ENCODE measurements at regions not wholly inside any gene's neighbourhood (a gene's known extent, or its start where the extent isn't known, plus 50 kb on each side); places are given as distances from the start of the nearest gene placed in this dataset.

GRCh38 chr18:73838107-73838506, 309.5 kb downstream of the FBXO15 start:
- Mint-ChIP-seq H3K27ac (no peak overlapping the region), H3K36me3 (ENCODE audit: low read depth) (no peaks in the 10 kb centered on the region), H3K4me3 (no peak overlapping the region), H3K9me3 (no peaks in the 10 kb centered on the region), H3K4me1 (peaks cover 10% of the 10 kb centered on the region), H3K27me3 (ENCODE audit: insufficient read depth, low read depth, poor library complexity) (no peaks in the 10 kb centered on the region)
- Histone ChIP-seq H3K4me1 (ENCODE audit: insufficient read depth) (no peaks in the 10 kb centered on the region), H3K27ac (ENCODE audit: low read depth) (no peak overlapping the region), H3K9me2 (ENCODE audit: insufficient read depth) (peaks cover 8% of the 10 kb centered on the region), H4K20me1 (replicated peaks; ENCODE audit: insufficient read depth) (no peaks in the 10 kb centered on the region), H3K27me3 (ENCODE audit: insufficient read depth) (no peaks in the 10 kb centered on the region), H3F3A (replicated peaks; ENCODE audit: low read depth) (no peaks in the 10 kb centered on the region), H2AFZ (no peak overlapping the region), H3K4me2 (no peak overlapping the region), H3K36me3 (ENCODE audit: insufficient read depth) (no peaks in the 10 kb centered on the region), H3K4me3 (no peak overlapping the region), H3K79me2 (replicated peaks; ENCODE audit: insufficient read depth) (no peaks in the 10 kb centered on the region)
- ATAC-seq (no peak), DNase-seq (ENCODE audit: low spot score) (no peak)
- no peak for TF ChIP-seq CREB1 (CRISPR knock-in tag; IDR thresholded peaks at IDR 0.05; ENCODE audit: low read depth)

DNA sequence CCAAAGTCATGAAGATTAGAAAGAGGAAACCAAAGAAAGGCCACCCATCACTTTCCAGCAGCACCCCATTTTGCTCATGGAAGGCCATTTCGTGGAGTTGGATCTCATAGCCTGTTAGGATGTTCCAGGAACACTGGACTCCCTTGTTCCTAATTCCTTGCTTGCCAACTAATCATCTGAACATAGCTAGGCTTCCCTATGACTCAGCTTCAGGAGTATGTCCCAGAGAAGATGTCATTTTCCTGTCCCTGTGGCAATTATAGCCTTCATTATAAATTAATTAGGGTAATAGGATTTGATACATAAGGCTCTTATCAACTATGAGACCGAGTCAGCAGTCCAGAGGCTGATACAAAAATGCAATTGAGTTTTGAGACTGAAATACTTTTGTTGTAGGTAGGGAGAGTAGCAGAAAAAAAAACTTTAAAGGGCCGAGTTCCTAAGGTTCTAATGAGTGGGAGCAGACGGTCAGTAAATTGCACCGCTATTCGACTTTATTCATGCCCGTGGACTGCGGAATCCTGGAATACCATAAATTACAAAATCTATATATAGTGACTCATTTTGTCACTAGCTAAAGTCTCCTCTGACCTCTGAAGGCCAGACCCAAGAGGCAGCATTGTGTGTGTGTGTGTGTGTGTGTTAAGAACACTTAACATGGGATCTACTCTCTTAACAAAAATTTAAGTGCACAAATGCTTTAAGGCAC, 311.8 kb downstream of the FBXO15 start:
- Histone ChIP-seq H3K4me2 (no peak overlapping the region), H3K9me2 (ENCODE audit: insufficient read depth) (peaks cover 17% of the 10 kb centered on the region), H2AFZ (no peak overlapping the region), H3K4me1 (ENCODE audit: insufficient read depth) (no peaks in the 10 kb centered on the region), H3F3A (replicated peaks; ENCODE audit: low read depth) (no peaks in the 10 kb centered on the region), H3K79me2 (replicated peaks; ENCODE audit: insufficient read depth) (no peaks in the 10 kb centered on the region), H4K20me1 (replicated peaks; ENCODE audit: insufficient read depth) (no peaks in the 10 kb centered on the region), H3K27ac (ENCODE audit: low read depth) (no peak overlapping the region), H3K4me3 (no peak overlapping the region), H3K36me3 (ENCODE audit: insufficient read depth) (no peaks in the 10 kb centered on the region), H3K27me3 (ENCODE audit: insufficient read depth) (no peaks in the 10 kb centered on the region)
- ATAC-seq (no peak), DNase-seq (ENCODE audit: low spot score) (no peak)
- H3K27me3 Mint-ChIP-seq (ENCODE audit: insufficient read depth, low read depth, poor library complexity) = no peaks in the 10 kb centered on the region
- no peak overlapping the region for H3K4me3 Mint-ChIP-seq
- peaks cover 3% of the 10 kb centered on the region; the same call in 2 of the 3 replicates for H3K9me3 Mint-ChIP-seq
- H3K36me3 Mint-ChIP-seq (ENCODE audit: low read depth) = no peaks in the 10 kb centered on the region
- no peaks in the 10 kb centered on the region for H3K4me1 Mint-ChIP-seq
- H3K27ac Mint-ChIP-seq = no peak overlapping the region
- TF ChIP-seq NANOG (IDR thresholded peaks at IDR 0.05; ENCODE audit: borderline replicate concordance) (no peak), ZNF462 (CRISPR knock-in tag; IDR thresholded peaks at IDR 0.05) (no peak), ETS1 (IDR thresholded peaks at IDR 0.05) (no peak), EZH2phosphoT487 (IDR thresholded peaks at IDR 0.05; ENCODE audit: unreplicated experiment) (no peak), EZH2 (IDR thresholded peaks at IDR 0.05; ENCODE audit: low read depth, unreplicated experiment) (no peak), ZNF331 (CRISPR knock-in tag; IDR thresholded peaks at IDR 0.05; ENCODE audit: low read depth) (no peak), ZNF114 (CRISPR knock-in tag; IDR thresholded peaks at IDR 0.05) (no peak), STAT1 (IDR thresholded peaks at IDR 0.05; ENCODE audit: unreplicated experiment) (no peak), JUNB (IDR thresholded peaks at IDR 0.05; ENCODE audit: unreplicated experiment) (no peak)
- TF ChIP-seq, protein P1, sequence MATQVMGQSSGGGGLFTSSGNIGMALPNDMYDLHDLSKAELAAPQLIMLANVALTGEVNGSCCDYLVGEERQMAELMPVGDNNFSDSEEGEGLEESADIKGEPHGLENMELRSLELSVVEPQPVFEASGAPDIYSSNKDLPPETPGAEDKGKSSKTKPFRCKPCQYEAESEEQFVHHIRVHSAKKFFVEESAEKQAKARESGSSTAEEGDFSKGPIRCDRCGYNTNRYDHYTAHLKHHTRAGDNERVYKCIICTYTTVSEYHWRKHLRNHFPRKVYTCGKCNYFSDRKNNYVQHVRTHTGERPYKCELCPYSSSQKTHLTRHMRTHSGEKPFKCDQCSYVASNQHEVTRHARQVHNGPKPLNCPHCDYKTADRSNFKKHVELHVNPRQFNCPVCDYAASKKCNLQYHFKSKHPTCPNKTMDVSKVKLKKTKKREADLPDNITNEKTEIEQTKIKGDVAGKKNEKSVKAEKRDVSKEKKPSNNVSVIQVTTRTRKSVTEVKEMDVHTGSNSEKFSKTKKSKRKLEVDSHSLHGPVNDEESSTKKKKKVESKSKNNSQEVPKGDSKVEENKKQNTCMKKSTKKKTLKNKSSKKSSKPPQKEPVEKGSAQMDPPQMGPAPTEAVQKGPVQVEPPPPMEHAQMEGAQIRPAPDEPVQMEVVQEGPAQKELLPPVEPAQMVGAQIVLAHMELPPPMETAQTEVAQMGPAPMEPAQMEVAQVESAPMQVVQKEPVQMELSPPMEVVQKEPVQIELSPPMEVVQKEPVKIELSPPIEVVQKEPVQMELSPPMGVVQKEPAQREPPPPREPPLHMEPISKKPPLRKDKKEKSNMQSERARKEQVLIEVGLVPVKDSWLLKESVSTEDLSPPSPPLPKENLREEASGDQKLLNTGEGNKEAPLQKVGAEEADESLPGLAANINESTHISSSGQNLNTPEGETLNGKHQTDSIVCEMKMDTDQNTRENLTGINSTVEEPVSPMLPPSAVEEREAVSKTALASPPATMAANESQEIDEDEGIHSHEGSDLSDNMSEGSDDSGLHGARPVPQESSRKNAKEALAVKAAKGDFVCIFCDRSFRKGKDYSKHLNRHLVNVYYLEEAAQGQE (IDR thresholded peaks at IDR 0.05; ENCODE audit: unreplicated experiment) = no peak

Data from GM23338 (cell line).